ENCODE measurements at regions not wholly inside any gene's neighbourhood (a gene's known extent, or its start where the extent isn't known, plus 50 kb on each side); places are given as distances from the start of the nearest gene placed in this dataset.

DNA sequence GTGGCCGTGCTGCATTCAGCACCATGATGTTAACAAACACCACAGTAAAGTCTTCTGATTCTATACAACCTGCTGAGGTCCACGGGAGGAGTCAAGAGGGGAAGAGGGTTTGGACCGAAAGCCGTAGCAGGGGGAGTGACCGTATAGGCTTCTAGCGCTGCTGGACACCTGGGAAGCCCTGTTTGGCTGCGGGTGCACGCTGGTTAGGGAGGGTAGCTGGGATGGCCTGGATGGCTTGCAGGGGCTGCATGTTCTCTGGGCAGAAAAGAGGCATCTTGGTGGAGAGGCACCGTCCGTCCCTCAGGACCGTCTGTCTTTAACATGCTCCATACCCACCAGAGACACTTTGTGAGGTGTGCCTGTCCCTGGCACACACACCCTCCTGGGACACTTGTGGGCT, 251.0 kb upstream of the IRX1 start (continued):
- no peak for TF ChIP-seq PREB (CRISPR knock-in tag; IDR thresholded peaks at IDR 0.05; ENCODE audit: borderline replicate concordance)
- TF ChIP-seq FOXJ3 (CRISPR knock-in tag; IDR thresholded peaks at IDR 0.05; ENCODE audit: borderline replicate concordance) = no peak
- no peak for TF ChIP-seq ZNF317 (CRISPR knock-in tag; IDR thresholded peaks at IDR 0.05; ENCODE audit: borderline replicate concordance, low read depth)
- TF ChIP-seq, protein P1, sequence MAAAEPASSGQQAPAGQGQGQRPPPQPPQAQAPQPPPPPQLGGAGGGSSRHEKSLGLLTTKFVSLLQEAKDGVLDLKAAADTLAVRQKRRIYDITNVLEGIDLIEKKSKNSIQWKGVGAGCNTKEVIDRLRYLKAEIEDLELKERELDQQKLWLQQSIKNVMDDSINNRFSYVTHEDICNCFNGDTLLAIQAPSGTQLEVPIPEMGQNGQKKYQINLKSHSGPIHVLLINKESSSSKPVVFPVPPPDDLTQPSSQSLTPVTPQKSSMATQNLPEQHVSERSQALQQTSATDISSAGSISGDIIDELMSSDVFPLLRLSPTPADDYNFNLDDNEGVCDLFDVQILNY (CRISPR knock-in tag; IDR thresholded peaks at IDR 0.05) = no peak
- TF ChIP-seq ZNF396 (CRISPR knock-in tag; IDR thresholded peaks at IDR 0.05; ENCODE audit: borderline replicate concordance) = no peak
- TF ChIP-seq, protein P2, sequence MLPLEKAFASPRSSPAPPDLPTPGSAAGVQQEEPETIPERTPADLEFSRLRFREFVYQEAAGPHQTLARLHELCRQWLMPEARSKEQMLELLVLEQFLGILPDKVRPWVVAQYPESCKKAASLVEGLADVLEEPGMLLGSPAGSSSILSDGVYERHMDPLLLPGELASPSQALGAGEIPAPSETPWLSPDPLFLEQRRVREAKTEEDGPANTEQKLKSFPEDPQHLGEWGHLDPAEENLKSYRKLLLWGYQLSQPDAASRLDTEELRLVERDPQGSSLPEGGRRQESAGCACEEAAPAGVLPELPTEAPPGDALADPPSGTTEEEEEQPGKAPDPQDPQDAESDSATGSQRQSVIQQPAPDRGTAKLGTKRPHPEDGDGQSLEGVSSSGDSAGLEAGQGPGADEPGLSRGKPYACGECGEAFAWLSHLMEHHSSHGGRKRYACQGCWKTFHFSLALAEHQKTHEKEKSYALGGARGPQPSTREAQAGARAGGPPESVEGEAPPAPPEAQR (CRISPR knock-in tag; IDR thresholded peaks at IDR 0.05) = no peak
- no peak for TF ChIP-seq ZNF532 (CRISPR knock-in tag; IDR thresholded peaks at IDR 0.05; ENCODE audit: borderline replicate concordance)
- no peak for TF ChIP-seq HMGA2 (CRISPR knock-in tag; IDR thresholded peaks at IDR 0.05)
- TF ChIP-seq ZNF263 (CRISPR knock-in tag; IDR thresholded peaks at IDR 0.05; ENCODE audit: low read depth) = no peak
- TF ChIP-seq, protein P3, sequence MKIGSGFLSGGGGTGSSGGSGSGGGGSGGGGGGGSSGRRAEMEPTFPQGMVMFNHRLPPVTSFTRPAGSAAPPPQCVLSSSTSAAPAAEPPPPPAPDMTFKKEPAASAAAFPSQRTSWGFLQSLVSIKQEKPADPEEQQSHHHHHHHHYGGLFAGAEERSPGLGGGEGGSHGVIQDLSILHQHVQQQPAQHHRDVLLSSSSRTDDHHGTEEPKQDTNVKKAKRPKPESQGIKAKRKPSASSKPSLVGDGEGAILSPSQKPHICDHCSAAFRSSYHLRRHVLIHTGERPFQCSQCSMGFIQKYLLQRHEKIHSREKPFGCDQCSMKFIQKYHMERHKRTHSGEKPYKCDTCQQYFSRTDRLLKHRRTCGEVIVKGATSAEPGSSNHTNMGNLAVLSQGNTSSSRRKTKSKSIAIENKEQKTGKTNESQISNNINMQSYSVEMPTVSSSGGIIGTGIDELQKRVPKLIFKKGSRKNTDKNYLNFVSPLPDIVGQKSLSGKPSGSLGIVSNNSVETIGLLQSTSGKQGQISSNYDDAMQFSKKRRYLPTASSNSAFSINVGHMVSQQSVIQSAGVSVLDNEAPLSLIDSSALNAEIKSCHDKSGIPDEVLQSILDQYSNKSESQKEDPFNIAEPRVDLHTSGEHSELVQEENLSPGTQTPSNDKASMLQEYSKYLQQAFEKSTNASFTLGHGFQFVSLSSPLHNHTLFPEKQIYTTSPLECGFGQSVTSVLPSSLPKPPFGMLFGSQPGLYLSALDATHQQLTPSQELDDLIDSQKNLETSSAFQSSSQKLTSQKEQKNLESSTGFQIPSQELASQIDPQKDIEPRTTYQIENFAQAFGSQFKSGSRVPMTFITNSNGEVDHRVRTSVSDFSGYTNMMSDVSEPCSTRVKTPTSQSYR (CRISPR knock-in tag; IDR thresholded peaks at IDR 0.05) = no peak

- ATAC-seq (no peak), DNase-seq (ENCODE audit: low spot score) (no peak)
- Mint-ChIP-seq H3K4me3 (no peak overlapping the region), H3K36me3 (no peaks in the 10 kb centered on the region), H3K27me3 (ENCODE audit: low read depth) (no peaks in the 10 kb centered on the region), H3K9me3 (peaks cover 9% of the 10 kb centered on the region), H3K27ac (no peak overlapping the region), H3K4me1 (no peaks in the 10 kb centered on the region)
- TF ChIP-seq, protein P4, sequence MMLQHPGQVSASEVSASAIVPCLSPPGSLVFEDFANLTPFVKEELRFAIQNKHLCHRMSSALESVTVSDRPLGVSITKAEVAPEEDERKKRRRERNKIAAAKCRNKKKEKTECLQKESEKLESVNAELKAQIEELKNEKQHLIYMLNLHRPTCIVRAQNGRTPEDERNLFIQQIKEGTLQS (CRISPR knock-in tag; conservative IDR thresholded peaks at IDR 0.05) = no peak
- TF ChIP-seq TCF7 (CRISPR knock-in tag; IDR thresholded peaks at IDR 0.05; ENCODE audit: low read depth) (no peak), OVOL2 (CRISPR knock-in tag; IDR thresholded peaks at IDR 0.05; ENCODE audit: borderline replicate concordance) (no peak), TEAD1 (CRISPR knock-in tag; IDR thresholded peaks at IDR 0.05) (no peak)
- TF ChIP-seq, protein P5, sequence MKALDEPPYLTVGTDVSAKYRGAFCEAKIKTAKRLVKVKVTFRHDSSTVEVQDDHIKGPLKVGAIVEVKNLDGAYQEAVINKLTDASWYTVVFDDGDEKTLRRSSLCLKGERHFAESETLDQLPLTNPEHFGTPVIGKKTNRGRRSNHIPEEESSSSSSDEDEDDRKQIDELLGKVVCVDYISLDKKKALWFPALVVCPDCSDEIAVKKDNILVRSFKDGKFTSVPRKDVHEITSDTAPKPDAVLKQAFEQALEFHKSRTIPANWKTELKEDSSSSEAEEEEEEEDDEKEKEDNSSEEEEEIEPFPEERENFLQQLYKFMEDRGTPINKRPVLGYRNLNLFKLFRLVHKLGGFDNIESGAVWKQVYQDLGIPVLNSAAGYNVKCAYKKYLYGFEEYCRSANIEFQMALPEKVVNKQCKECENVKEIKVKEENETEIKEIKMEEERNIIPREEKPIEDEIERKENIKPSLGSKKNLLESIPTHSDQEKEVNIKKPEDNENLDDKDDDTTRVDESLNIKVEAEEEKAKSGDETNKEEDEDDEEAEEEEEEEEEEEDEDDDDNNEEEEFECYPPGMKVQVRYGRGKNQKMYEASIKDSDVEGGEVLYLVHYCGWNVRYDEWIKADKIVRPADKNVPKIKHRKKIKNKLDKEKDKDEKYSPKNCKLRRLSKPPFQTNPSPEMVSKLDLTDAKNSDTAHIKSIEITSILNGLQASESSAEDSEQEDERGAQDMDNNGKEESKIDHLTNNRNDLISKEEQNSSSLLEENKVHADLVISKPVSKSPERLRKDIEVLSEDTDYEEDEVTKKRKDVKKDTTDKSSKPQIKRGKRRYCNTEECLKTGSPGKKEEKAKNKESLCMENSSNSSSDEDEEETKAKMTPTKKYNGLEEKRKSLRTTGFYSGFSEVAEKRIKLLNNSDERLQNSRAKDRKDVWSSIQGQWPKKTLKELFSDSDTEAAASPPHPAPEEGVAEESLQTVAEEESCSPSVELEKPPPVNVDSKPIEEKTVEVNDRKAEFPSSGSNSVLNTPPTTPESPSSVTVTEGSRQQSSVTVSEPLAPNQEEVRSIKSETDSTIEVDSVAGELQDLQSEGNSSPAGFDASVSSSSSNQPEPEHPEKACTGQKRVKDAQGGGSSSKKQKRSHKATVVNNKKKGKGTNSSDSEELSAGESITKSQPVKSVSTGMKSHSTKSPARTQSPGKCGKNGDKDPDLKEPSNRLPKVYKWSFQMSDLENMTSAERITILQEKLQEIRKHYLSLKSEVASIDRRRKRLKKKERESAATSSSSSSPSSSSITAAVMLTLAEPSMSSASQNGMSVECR (CRISPR knock-in tag; IDR thresholded peaks at IDR 0.05; ENCODE audit: borderline replicate concordance) = no peak
- ChIA-PET CTCF (no interaction called here), POLR2A (no interaction called here)
Observed at GRCh38 chr5:3343911-3344310, 251.7 kb upstream of the IRX1 start.

All from WTC11 (cell line).